K562 (cell line): ENCODE measurements at regions not wholly inside any gene's neighbourhood (a gene's known extent, or its start where the extent isn't known, plus 50 kb on each side); places are given as distances from the start of the nearest gene placed in this dataset.

Experiments
- GABPA ChIP-seq: fragments of 200-800 bp; sonication (Bioruptor generic); conservative IDR thresholded peaks from 2 replicates; pipeline ENCODE4 v1.6.1; 2016; ENCODE audit warnings: low read depth, missing genetic modification characterization, missing compliant biosample characterization
- MAZ ChIP-seq, 2 experiments: fragments of 450-650 bp in 1 of 2; sonication (generic) in 1 of 2; formaldehyde crosslinking; IDR thresholded peaks in 1 of 2; conservative IDR thresholded peaks in 1 of 2; 2 replicates each; pipeline versions ENCODE4 v1.4.0 to v1.5.0; 2020; ENCODE audit warnings: mild to moderate bottlenecking in 1 of 2, missing genetic modification reagents in 1 of 2
- NR1H2 ChIP-seq: sonication (generic); formaldehyde crosslinking; IDR thresholded peaks from 2 replicates; pipeline ENCODE4 v1.4.0; 2020; ENCODE audit warnings: mild to moderate bottlenecking, missing genetic modification reagents
- SMARCA5 ChIP-seq: fragments of 450-650 bp; IDR thresholded peaks from 2 replicates; pipeline ENCODE4 v1.6.1; 2016

GRCh38 chr20:60144404-60144803 lies 186.2 kb downstream of the CDH26 start:
- TF ChIP-seq GABPA (tag) (no peak), SMARCA5 (no peak), NR1H2 (CRISPR knock-in tag) (no peak), MAZ (CRISPR knock-in tag; conservative IDR thresholded peaks at IDR 0.05 in 1 of 2, IDR thresholded peaks at IDR 0.05 in 1 of 2) (no peak)
